OCI-LY7 (cell line): ENCODE measurements at regions not wholly inside any gene's neighbourhood (a gene's known extent, or its start where the extent isn't known, plus 50 kb on each side); places are given as distances from the start of the nearest gene placed in this dataset.

Source experiments
- BruUV-seq: library from RNA; stranded (reverse); fragments of 400-500 nt; replicated peaks from 2 replicates; lab custom pipeline; 2021; lab: Mats Ljungman, UMichigan
- CTCF ChIA-PET: fragments of 300-600 bp; sonication (Branson Sonifier 250); formaldehyde crosslinking; loops from one replicate; lab custom pipeline; 2022; ENCODE audit warnings: antibody characterized with exemption; ENCODE audit not compliant: unreplicated experiment; lab: Charles Lee
- POLR2A ChIA-PET: fragments of 300-600 bp; sonication (Branson Sonifier 250); formaldehyde crosslinking; loops from one replicate; lab custom pipeline; 2022; ENCODE audit warnings: antibody characterized with exemption; lab: Charles Lee
- DNase-seq: peaks from one replicate; pipeline ENCODE4 v3.0.0-alpha.2; 2015; ENCODE audit warnings: low spot score
- H2AFZ ChIP-seq: fragments of 200-600 bp; sonication (generic), shearing (Covaris generic); 2 replicates; pipeline ENCODE4 v1.6.1; 2014; ENCODE audit warnings: mild to moderate bottlenecking, antibody characterized with exemption, low read length, moderate library complexity
- H3K27ac ChIP-seq: fragments of 200-600 bp; sonication (generic); 2 replicates; pipeline ENCODE4 v1.5.1; 2014; ENCODE audit warnings: mixed run types, low read depth, mild to moderate bottlenecking, moderate library complexity, low read length, inconsistent platforms; ENCODE audit not compliant: poor library complexity, severe bottlenecking
- H3K36me3 ChIP-seq: fragments of 200-600 bp; sonication (generic); 2 replicates; pipeline ENCODE4 v1.6.1; 2014; ENCODE audit warnings: mild to moderate bottlenecking, antibody characterized with exemption, low read length, moderate library complexity, mixed read lengths; ENCODE audit not compliant: insufficient read depth
- H3K4me1 ChIP-seq: fragments of 200-600 bp; sonication (generic); 2 replicates; pipeline ENCODE4 v1.5.1; 2014; ENCODE audit warnings: mild to moderate bottlenecking, low read length; ENCODE audit not compliant: insufficient read depth, poor library complexity, severe bottlenecking
- H3K4me2 ChIP-seq: fragments of 200-600 bp; sonication (generic); 2 replicates; pipeline ENCODE4 v1.6.1; 2014; ENCODE audit warnings: mild to moderate bottlenecking, low read length
- H3K4me3 ChIP-seq: fragments of 200-600 bp; sonication (generic); 2 replicates; pipeline ENCODE4 v1.5.1; 2014; ENCODE audit warnings: mild to moderate bottlenecking, low read depth, low read length; ENCODE audit not compliant: poor library complexity, severe bottlenecking
- H3K79me2 ChIP-seq: fragments of 200-600 bp; sonication (generic); 2 replicates; pipeline ENCODE4 v1.6.1; 2016; ENCODE audit warnings: low read depth, mild to moderate bottlenecking, low read length, moderate library complexity, mixed read lengths; ENCODE audit not compliant: insufficient read depth
- H3K9me2 ChIP-seq: fragments of 200-600 bp; sonication (generic); 2 replicates; pipeline ENCODE4 v1.6.1; 2016; ENCODE audit warnings: mild to moderate bottlenecking, low read length, mixed read lengths; ENCODE audit not compliant: insufficient read depth
- H3K9me3 ChIP-seq: fragments of 200-600 bp; sonication (generic); 2 replicates; pipeline ENCODE4 v1.6.1; 2014; ENCODE audit warnings: mild to moderate bottlenecking, mixed run types, low read length, mixed read lengths
- H4K20me1 ChIP-seq: fragments of 200-600 bp; sonication (generic); 2 replicates; pipeline ENCODE4 v1.6.1; 2014; ENCODE audit warnings: mild to moderate bottlenecking, antibody characterized with exemption, low read length, moderate library complexity, mixed read lengths; ENCODE audit not compliant: insufficient read depth
- EZH2phosphoT487 ChIP-seq: fragments of 200-600 bp; sonication (generic); IDR thresholded peaks from 2 replicates; pipeline ENCODE4 v1.6.1; 2018; ENCODE audit warnings: low read depth, borderline replicate concordance, mild to moderate bottlenecking, mixed run types, antibody characterized with exemption, low read length, moderate library complexity, mixed read lengths
- intact Hi-C: fragments of 100-400 bp; cut with micrococcal nuclease; formaldehyde crosslinking; loops from one replicate; pipeline ENCODE4 v1.10.0; 2022; ENCODE audit not compliant: unreplicated experiment
- TF ChIP-seq, protein P1 (sequence below): fragments of 200-600 bp; sonication (generic); conservative IDR thresholded peaks from 2 replicates; pipeline ENCODE4 v1.5.1; 2014; ENCODE audit warnings: mild to moderate bottlenecking, antibody characterized with exemption, low read length, moderate library complexity, mixed read lengths

DNA sequence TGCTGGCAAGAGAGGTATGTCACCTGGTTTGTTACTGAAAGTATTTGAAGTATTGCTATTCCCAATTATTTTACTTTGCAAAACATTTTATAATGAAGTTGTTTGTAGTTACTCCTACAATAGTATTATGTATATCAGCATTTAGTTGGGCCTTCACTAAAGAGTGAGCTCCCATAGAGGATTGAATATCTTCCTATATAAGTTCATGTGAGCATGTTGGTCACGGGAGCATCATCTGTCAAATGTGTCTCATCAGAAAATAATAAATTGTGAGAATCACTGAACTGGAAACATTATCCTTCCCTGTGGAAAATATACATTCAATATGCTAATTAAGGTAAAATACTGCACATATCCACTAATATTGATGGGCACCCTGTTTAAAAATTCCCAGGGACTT, 360.1 kb upstream of the ADGRL3 start:
- no peaks in the 10 kb centered on the region for H3K9me2 ChIP-seq
- intact Hi-C loops = no loop called here
- H2AFZ ChIP-seq = no peak overlapping the region
- H3K9me3 ChIP-seq = no peaks in the 10 kb centered on the region
- no peaks in the 10 kb centered on the region for H3K36me3 ChIP-seq
- CTCF ChIA-PET = no interaction called here
- no peaks in the 10 kb centered on the region for H4K20me1 ChIP-seq
- H3K79me2 ChIP-seq = no peaks in the 10 kb centered on the region
- H3K4me1 ChIP-seq = no peaks in the 10 kb centered on the region
- POLR2A ChIA-PET = no interaction called here
- no peak overlapping the region for H3K4me2 ChIP-seq
- H3K27ac ChIP-seq = no peak overlapping the region
- TF ChIP-seq, protein P1, sequence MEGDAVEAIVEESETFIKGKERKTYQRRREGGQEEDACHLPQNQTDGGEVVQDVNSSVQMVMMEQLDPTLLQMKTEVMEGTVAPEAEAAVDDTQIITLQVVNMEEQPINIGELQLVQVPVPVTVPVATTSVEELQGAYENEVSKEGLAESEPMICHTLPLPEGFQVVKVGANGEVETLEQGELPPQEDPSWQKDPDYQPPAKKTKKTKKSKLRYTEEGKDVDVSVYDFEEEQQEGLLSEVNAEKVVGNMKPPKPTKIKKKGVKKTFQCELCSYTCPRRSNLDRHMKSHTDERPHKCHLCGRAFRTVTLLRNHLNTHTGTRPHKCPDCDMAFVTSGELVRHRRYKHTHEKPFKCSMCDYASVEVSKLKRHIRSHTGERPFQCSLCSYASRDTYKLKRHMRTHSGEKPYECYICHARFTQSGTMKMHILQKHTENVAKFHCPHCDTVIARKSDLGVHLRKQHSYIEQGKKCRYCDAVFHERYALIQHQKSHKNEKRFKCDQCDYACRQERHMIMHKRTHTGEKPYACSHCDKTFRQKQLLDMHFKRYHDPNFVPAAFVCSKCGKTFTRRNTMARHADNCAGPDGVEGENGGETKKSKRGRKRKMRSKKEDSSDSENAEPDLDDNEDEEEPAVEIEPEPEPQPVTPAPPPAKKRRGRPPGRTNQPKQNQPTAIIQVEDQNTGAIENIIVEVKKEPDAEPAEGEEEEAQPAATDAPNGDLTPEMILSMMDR = no peak
- no peak for TF ChIP-seq EZH2phosphoT487
- BruUV-seq = no TSS peak
- no peak overlapping the region for H3K4me3 ChIP-seq
- no peak for DNase-seq

DNA sequence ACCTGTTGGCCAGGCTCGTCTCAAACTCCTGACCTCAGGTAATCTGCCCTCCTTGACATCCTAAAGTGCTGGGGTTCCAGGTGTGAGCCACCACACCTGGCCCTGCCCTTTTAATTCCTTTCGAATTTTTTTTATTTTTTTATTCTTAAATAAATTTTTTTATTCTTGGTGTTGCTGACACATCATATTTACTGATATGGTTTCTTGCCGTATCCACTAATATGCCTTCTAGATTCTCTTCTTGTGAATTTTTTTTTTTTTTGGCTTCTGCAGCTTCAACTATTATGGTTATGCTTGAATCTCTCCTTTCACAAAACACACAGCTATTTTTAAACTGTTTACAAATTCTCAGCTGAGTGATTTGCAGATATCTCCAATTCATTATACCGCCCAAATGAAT, 353.4 kb upstream of the ADGRL3 start:
- no peak overlapping the region for H2AFZ ChIP-seq
- no TSS peak for BruUV-seq

DNA sequence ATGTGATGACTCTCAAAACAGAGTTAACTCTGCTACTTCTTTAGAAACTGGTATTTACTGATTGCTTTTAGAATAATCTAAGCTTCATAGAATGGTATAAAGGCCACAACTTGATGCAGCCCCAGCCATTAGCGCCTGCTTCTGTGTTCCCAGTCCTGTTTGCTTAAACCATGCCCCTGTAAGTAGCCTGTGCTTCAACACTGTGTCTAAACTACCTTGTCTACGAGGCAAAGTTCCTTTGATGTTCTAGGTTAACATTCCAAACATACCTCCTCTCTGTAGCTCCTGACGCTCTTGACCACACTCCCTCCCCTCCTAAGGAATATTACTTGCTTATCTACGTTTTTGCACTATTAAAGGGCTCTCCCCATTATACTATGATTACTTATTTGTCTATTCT, 352.5 kb upstream of the ADGRL3 start:
- POLR2A ChIA-PET = interaction anchor here (0.5 kb wide), 1 partner anchor 272 kb away, joined by 4 read pairs; no protein-coding TSS in a partner anchor
- TF ChIP-seq, protein P1 = no peak
- no peak for TF ChIP-seq EZH2phosphoT487

More for the DNA sequence above, 353.4 kb upstream of the ADGRL3 start:
- Histone ChIP-seq H4K20me1 (no peaks in the 10 kb centered on the region), H3K4me1 (no peaks in the 10 kb centered on the region), H3K36me3 (no peaks in the 10 kb centered on the region), H3K79me2 (no peaks in the 10 kb centered on the region), H3K27ac (no peak overlapping the region), H3K4me2 (no peak overlapping the region), H3K9me2 (no peaks in the 10 kb centered on the region), H3K4me3 (no peak overlapping the region), H3K9me3 (no peaks in the 10 kb centered on the region)
- ChIA-PET CTCF (no interaction called here), POLR2A (no interaction called here)
- no peak for DNase-seq
- TF ChIP-seq, protein P1 = no peak
- TF ChIP-seq EZH2phosphoT487 = no peak
- intact Hi-C loops = no loop called here

More for the DNA sequence above, 352.5 kb upstream of the ADGRL3 start:
- H2AFZ ChIP-seq = no peak overlapping the region
- H3K79me2 ChIP-seq = no peaks in the 10 kb centered on the region
- no peak overlapping the region for H3K27ac ChIP-seq
- no peaks in the 10 kb centered on the region for H3K9me3 ChIP-seq
- CTCF ChIA-PET = no interaction called here
- H3K9me2 ChIP-seq = no peaks in the 10 kb centered on the region
- no peaks in the 10 kb centered on the region for H4K20me1 ChIP-seq
- no peaks in the 10 kb centered on the region for H3K36me3 ChIP-seq
- H3K4me3 ChIP-seq = no peak overlapping the region
- H3K4me1 ChIP-seq = no peaks in the 10 kb centered on the region
- DNase-seq = no peak
- H3K4me2 ChIP-seq = no peak overlapping the region
- no TSS peak for BruUV-seq
- intact Hi-C loops = no loop called here
